Tibial artery (tissue), 4 donors: ENCODE measurements at regions not wholly inside any gene's neighbourhood (a gene's known extent, or its start where the extent isn't known, plus 50 kb on each side); places are given as distances from the start of the nearest gene placed in this dataset.

Experiments used
- DNase-seq, 2 donors: peaks; one replicate each; pipeline ENCODE4 v3.0.0-alpha.2; 2019
- H3K27ac ChIP-seq, 2 donors: fragments of 200-600 bp; sonication (generic) in 1 of 2; 1 replicate in 1 of 2; 2 replicates in 1 of 2; pipeline ENCODE4 v1.5.1; 2018 to 2019; ENCODE audit warnings: mild to moderate bottlenecking in 1 of 2
- H3K27me3 ChIP-seq, 2 donors: fragments of 200-600 bp; sonication (generic) in 1 of 2; one replicate each; pipeline versions ENCODE4 v1.5.1 to v1.6.0; 2016 to 2019
- H3K36me3 ChIP-seq, 3 donors: fragments of 200-600 bp; sonication (generic) in 2 of 3; one replicate each; pipeline ENCODE4 v1.5.1; 2016 to 2019; ENCODE audit warnings: mild to moderate bottlenecking in 2 of 3
- H3K4me1 ChIP-seq, 4 donors: fragments of 200-600 bp; sonication (generic) in 2 of 4; 1 replicate in 3 of 4; 2 replicates in 1 of 4; pipeline ENCODE4 v1.5.1; 2016 to 2019
- H3K4me3 ChIP-seq, 2 donors: fragments of 200-600 bp; sonication (generic) in 1 of 2; 1 replicate in 1 of 2; 2 replicates in 1 of 2; pipeline ENCODE4 v1.5.1; 2018 to 2019; ENCODE audit warnings: mild to moderate bottlenecking in 2 of 2
- H3K9me3 ChIP-seq, 3 donors: fragments of 200-600 bp; sonication (generic) in 1 of 3; one replicate each; pipeline ENCODE4 v1.5.1; 2016 to 2019
- CTCF ChIP-seq, 2 experiments: fragments of 200-600 bp in 1 of 2; fragments of 450-650 bp in 1 of 2; IDR thresholded peaks; one replicate each; pipeline ENCODE4 v1.5.1; 2017 to 2019; ENCODE audit warnings: antibody characterized with exemption in 2 of 2, mild to moderate bottlenecking in 1 of 2, moderate library complexity in 1 of 2
- intact Hi-C: fragments of 100-400 bp; cut with DNase I; formaldehyde crosslinking; loops from one replicate; pipeline ENCODE4 v1.15.0; 2023; ENCODE audit warnings: low total_unique reads

GRCh38 chr7:38127216-38128207 is 50.5 kb upstream of the STARD3NL start:
- Histone ChIP-seq H3K27me3 (no peaks in the 10 kb centered on the region), H3K9me3 (no peaks in the 10 kb centered on the region), H3K36me3 (no peaks in the 10 kb centered on the region), H3K4me1 (no peaks in the 10 kb centered on the region), H3K27ac (no peak overlapping the region), H3K4me3 (no peak overlapping the region)
- DNase-seq: no peak
- intact Hi-C loops: no loop called here
- TF ChIP-seq CTCF (IDR thresholded peaks at IDR 0.05): no peak
